Vagina (tissue), 2 donors: ENCODE measurements at regions not wholly inside any gene's neighbourhood (a gene's known extent, or its start where the extent isn't known, plus 50 kb on each side); places are given as distances from the start of the nearest gene placed in this dataset.

ENCODE experiments used
- DNase-seq, 2 donors: peaks; one replicate each; pipeline ENCODE4 v3.0.0-alpha.2; 2017; ENCODE audit errors: extremely low spot score in 2 of 2
- H3K27ac ChIP-seq: fragments of 200-600 bp; sonication (generic); one replicate; pipeline ENCODE4 v1.5.1; 2019
- H3K27me3 ChIP-seq: fragments of 200-600 bp; sonication (generic); one replicate; pipeline ENCODE4 v1.5.1; 2019
- H3K36me3 ChIP-seq, 2 donors: fragments of 200-600 bp; sonication (generic); one replicate each; pipeline ENCODE4 v1.5.1; 2017 to 2019
- H3K4me1 ChIP-seq: fragments of 200-600 bp; sonication (generic); one replicate; pipeline ENCODE4 v1.5.1; 2019
- H3K4me3 ChIP-seq, 2 donors: fragments of 200-600 bp; sonication (generic); 1 replicate in 1 of 2; 2 replicates in 1 of 2; pipeline ENCODE4 v1.5.1; 2016 to 2019
- H3K9me3 ChIP-seq: fragments of 200-600 bp; sonication (generic); one replicate; pipeline ENCODE4 v1.5.1; 2019
- POLR2A ChIP-seq, 2 donors: fragments of 450-650 bp; IDR thresholded peaks; one replicate each; pipeline ENCODE4 v1.6.1; 2017; ENCODE audit warnings: antibody characterized with exemption in 2 of 2, mild to moderate bottlenecking in 2 of 2, moderate library complexity in 2 of 2
- POLR2AphosphoS5 ChIP-seq, 2 donors: sonication (generic); formaldehyde crosslinking; IDR thresholded peaks; one replicate each; pipeline ENCODE4 v1.9.0; 2017; ENCODE audit warnings: antibody characterized with exemption in 2 of 2, mild to moderate bottlenecking in 2 of 2, low read depth in 1 of 2; ENCODE audit not compliant: insufficient read depth in 1 of 2
- intact Hi-C: fragments of 100-400 bp; cut with DNase I; formaldehyde crosslinking; loops from one replicate; pipeline ENCODE4 v1.15.1; 2023
- TF ChIP-seq, protein P1 (sequence below), 3 experiments: fragments of 450-650 bp in 2 of 3; fragments of 200-600 bp in 1 of 3; sonication (generic) in 1 of 3; IDR thresholded peaks; one replicate each; pipeline ENCODE4 v1.5.1; 2017 to 2019; ENCODE audit warnings: antibody characterized with exemption in 3 of 3, mild to moderate bottlenecking in 2 of 3, moderate library complexity in 2 of 3

DNA sequence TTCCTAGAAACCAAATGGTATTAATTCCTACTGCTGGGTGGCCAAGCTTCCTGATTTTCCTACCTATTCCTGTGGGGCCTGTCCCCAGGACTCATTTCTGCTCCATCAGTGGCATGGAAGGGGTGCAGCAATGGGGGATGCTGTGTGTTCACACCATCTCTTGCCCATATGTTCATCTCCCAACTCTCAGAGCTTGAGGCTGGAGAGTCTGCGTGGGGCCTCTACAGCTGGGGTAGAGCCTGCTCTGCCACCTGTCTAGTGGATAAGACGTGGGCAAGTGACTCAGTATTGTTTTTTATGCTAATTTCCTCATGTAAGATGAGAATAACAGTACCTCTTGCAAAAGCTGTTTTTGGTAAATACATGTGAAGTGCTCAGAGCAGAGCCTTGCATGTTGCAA, 149.8 kb downstream of the ACTR3 start:
- intact Hi-C loops: no loop called here
- TF ChIP-seq, protein P1, sequence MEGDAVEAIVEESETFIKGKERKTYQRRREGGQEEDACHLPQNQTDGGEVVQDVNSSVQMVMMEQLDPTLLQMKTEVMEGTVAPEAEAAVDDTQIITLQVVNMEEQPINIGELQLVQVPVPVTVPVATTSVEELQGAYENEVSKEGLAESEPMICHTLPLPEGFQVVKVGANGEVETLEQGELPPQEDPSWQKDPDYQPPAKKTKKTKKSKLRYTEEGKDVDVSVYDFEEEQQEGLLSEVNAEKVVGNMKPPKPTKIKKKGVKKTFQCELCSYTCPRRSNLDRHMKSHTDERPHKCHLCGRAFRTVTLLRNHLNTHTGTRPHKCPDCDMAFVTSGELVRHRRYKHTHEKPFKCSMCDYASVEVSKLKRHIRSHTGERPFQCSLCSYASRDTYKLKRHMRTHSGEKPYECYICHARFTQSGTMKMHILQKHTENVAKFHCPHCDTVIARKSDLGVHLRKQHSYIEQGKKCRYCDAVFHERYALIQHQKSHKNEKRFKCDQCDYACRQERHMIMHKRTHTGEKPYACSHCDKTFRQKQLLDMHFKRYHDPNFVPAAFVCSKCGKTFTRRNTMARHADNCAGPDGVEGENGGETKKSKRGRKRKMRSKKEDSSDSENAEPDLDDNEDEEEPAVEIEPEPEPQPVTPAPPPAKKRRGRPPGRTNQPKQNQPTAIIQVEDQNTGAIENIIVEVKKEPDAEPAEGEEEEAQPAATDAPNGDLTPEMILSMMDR (IDR thresholded peaks at IDR 0.05): no peak
- no peak for TF ChIP-seq POLR2AphosphoS5 (IDR thresholded peaks at IDR 0.05; ENCODE audit: insufficient read depth in 1 of 2, low read depth in 1 of 2)
- no peak for TF ChIP-seq POLR2A (IDR thresholded peaks at IDR 0.05)
- no peaks in the 10 kb centered on the region for H3K27me3 ChIP-seq
- H3K27ac ChIP-seq: no peak overlapping the region
- no peaks in the 10 kb centered on the region for H3K9me3 ChIP-seq
- H3K4me3 ChIP-seq: no peak overlapping the region
- no peaks in the 10 kb centered on the region for H3K36me3 ChIP-seq
- H3K4me1 ChIP-seq: no peaks in the 10 kb centered on the region
- DNase-seq: no peak

DNA sequence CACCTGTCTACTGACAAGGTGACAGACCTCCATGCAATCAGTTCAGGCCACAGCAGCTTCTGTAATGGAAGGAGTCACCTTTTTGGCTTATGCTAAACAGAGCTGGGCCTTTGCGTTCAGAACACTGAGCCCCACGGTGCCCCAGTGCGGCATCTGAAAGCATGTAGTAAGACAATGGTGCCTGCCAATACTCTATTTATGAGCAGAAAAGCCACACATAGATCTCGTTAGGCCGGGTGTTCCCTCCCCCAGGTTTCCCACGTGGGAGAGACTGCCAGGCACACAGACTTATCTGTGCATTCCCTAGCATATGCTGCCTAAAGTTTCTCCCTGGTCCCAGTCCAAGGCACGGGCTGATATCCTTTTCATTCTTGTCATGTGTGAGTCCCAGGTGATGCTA, 150.9 kb downstream of the ACTR3 start:
- Histone ChIP-seq H3K36me3 (no peaks in the 10 kb centered on the region), H3K9me3 (no peaks in the 10 kb centered on the region), H3K27me3 (no peaks in the 10 kb centered on the region), H3K4me1 (no peaks in the 10 kb centered on the region), H3K4me3 (no peak overlapping the region), H3K27ac (no peak overlapping the region)
- DNase-seq: no peak
- intact Hi-C loops: no loop called here
- TF ChIP-seq POLR2A (IDR thresholded peaks at IDR 0.05): no peak

DNA sequence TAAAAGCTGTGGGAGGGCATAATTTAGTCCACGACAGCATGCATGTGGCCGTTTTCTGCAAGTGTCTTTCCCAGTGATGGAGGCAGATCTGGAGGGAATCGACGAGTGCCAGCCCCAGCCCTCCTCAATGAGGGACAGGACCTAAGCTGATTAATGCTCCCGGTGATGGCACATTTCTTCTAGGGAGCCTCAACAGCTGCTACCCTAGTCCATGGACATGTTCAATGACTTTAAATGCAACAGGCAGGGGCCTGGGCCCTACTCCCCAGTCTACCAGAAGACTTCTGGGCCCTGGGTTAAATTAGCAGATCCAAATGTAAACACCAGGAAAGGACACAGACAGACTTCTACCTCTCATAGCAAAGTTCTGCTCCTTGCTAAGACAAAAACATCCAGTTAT, 155.1 kb downstream of the ACTR3 start:
- Histone ChIP-seq H3K27me3 (no peaks in the 10 kb centered on the region), H3K9me3 (no peaks in the 10 kb centered on the region), H3K36me3 (no peaks in the 10 kb centered on the region), H3K4me1 (no peaks in the 10 kb centered on the region), H3K4me3 (no peak overlapping the region), H3K27ac (no peak overlapping the region)
- intact Hi-C loops: no loop called here
- DNase-seq: peak in 1 of 2 donors; percentile 62
- TF ChIP-seq POLR2A (IDR thresholded peaks at IDR 0.05) (no peak), POLR2AphosphoS5 (IDR thresholded peaks at IDR 0.05; ENCODE audit: insufficient read depth in 1 of 2, low read depth in 1 of 2) (no peak)
- TF ChIP-seq, protein P1 (IDR thresholded peaks at IDR 0.05): no peak

DNA sequence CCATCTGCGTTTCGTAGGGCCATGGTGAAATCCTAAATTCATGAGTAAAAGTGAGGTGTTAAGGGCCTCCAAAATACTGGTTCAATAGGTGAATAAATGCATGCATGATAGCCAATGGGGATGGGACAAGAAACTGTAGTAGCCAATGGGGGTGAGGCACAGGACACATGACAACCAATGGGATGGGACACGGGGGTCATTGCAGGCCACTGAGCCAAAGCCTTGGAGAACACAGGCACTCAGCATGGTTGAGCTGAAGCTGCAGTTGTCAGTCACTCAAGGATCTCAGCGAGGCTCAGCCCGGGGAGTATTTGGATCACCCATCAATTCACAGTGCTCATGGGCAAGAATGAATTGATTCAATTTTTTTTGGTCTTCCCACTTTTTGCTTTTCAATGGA, 156.5 kb downstream of the ACTR3 start:
- H3K36me3 ChIP-seq: no peaks in the 10 kb centered on the region
- peak in 1 of 2 donors; percentile 72 for DNase-seq
- TF ChIP-seq POLR2AphosphoS5 (IDR thresholded peaks at IDR 0.05; ENCODE audit: insufficient read depth in 1 of 2, low read depth in 1 of 2): no peak
- TF ChIP-seq, protein P1 (IDR thresholded peaks at IDR 0.05): no peak
- TF ChIP-seq POLR2A (IDR thresholded peaks at IDR 0.05): no peak
- no peaks in the 10 kb centered on the region for H3K4me1 ChIP-seq
- H3K27me3 ChIP-seq: no peaks in the 10 kb centered on the region
- H3K27ac ChIP-seq: no peak overlapping the region
- intact Hi-C loops: no loop called here
- no peak overlapping the region for H3K4me3 ChIP-seq
- no peaks in the 10 kb centered on the region for H3K9me3 ChIP-seq

DNA sequence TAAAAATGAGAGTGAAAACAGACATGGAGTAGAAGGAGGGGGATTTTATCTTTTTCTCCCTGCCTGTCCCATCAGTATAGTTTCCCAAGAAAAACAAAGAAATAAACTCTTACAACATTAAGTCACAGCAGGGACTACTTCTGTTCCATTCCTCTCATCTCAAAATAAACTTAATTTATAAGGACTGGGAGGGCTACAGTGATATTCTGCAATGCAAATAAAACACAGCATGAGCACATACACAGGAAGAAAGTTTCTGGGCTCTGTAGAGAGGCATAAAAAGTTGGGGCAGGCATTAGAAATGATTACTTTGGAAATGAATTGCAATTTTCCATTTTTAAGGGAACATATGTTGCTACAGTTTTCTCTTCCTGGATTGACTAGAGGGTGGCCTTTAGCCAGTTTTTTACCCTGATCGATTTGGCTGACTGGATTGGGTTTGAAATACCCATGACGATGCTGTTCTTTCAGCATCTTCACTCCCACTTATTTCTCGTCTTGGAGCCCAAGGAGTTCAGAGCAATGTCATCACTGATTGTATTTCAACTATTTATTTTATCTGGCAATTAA, 157.1 kb downstream of the ACTR3 start:
- TF ChIP-seq, protein P1 (IDR thresholded peaks at IDR 0.05): no peak
- TF ChIP-seq POLR2A (IDR thresholded peaks at IDR 0.05) (no peak), POLR2AphosphoS5 (IDR thresholded peaks at IDR 0.05; ENCODE audit: insufficient read depth in 1 of 2, low read depth in 1 of 2) (no peak)
- Histone ChIP-seq H3K27me3 (no peaks in the 10 kb centered on the region), H3K4me1 (no peaks in the 10 kb centered on the region), H3K9me3 (no peaks in the 10 kb centered on the region), H3K36me3 (no peaks in the 10 kb centered on the region), H3K4me3 (no peak overlapping the region), H3K27ac (no peak overlapping the region)
- no peak for DNase-seq
- intact Hi-C loops: no loop called here
